MM.1S (cell line): ENCODE measurements at regions not wholly inside any gene's neighbourhood (a gene's known extent, or its start where the extent isn't known, plus 50 kb on each side); places are given as distances from the start of the nearest gene placed in this dataset.
"Not testable (repeated sequence)": the region's sequence is repeated elsewhere in the genome, so short reads cannot be mapped to it uniquely, and the experiment has no call there.

ENCODE experiments used
- DNase-seq: peaks from one replicate; pipeline ENCODE4 v3.0.0-alpha.2; 2015
- H2AFZ ChIP-seq: fragments of 300-600 bp; sonication (generic); 2 replicates; pipeline ENCODE4 v1.6.0; 2016; ENCODE audit warnings: antibody characterized with exemption, low read length
- H3F3A ChIP-seq: fragments of 300-600 bp; sonication (generic); 2 replicates; pipeline ENCODE4 v1.6.1; 2016; ENCODE audit warnings: mild to moderate bottlenecking, antibody characterized with exemption, low read length, moderate library complexity, mixed read lengths; ENCODE audit not compliant: insufficient read depth
- H3K27ac ChIP-seq: fragments of 300-600 bp; sonication (generic); 2 replicates; pipeline ENCODE4 v1.5.1; 2016; ENCODE audit warnings: mild to moderate bottlenecking, low read length
- H3K27me3 ChIP-seq: fragments of 300-600 bp; sonication (generic); replicated peaks from 2 replicates; pipeline ENCODE4 v1.6.0; 2016; ENCODE audit warnings: low read length; ENCODE audit not compliant: insufficient read depth
- H3K36me3 ChIP-seq: fragments of 300-600 bp; sonication (generic); replicated peaks from 2 replicates; pipeline ENCODE4 v1.6.1; 2016; ENCODE audit warnings: mild to moderate bottlenecking, low read length, mixed read lengths; ENCODE audit not compliant: insufficient read depth
- H3K4me1 ChIP-seq: fragments of 300-600 bp; sonication (generic); 2 replicates; pipeline ENCODE4 v1.6.1; 2016; ENCODE audit warnings: low read length, mixed read lengths
- H3K4me2 ChIP-seq: fragments of 300-600 bp; sonication (generic); 2 replicates; pipeline ENCODE4 v1.6.0; 2016; ENCODE audit warnings: low read depth, low read length
- H3K4me3 ChIP-seq: fragments of 300-600 bp; sonication (generic); 2 replicates; pipeline ENCODE4 v1.5.1; 2016; ENCODE audit warnings: low read length, mixed read lengths
- H3K79me2 ChIP-seq: fragments of 300-600 bp; sonication (generic); 2 replicates; pipeline ENCODE4 v1.6.1; 2016; ENCODE audit warnings: mixed run types, low read length, mixed read lengths
- H3K9ac ChIP-seq: fragments of 300-600 bp; sonication (generic); 2 replicates; pipeline ENCODE4 v1.6.1; 2016; ENCODE audit warnings: low read length, mixed read lengths
- H3K9me2 ChIP-seq: fragments of 300-600 bp; sonication (generic); replicated peaks from 2 replicates; pipeline ENCODE4 v1.6.1; 2016; ENCODE audit warnings: mild to moderate bottlenecking, low read length, mixed read lengths; ENCODE audit not compliant: insufficient read depth
- H3K9me3 ChIP-seq: fragments of 300-600 bp; sonication (generic); replicated peaks from 2 replicates; pipeline ENCODE4 v1.6.1; 2016; ENCODE audit warnings: mild to moderate bottlenecking, low read length, mixed read lengths; ENCODE audit not compliant: insufficient read depth
- H4K20me1 ChIP-seq: fragments of 300-600 bp; sonication (generic); 2 replicates; pipeline ENCODE4 v1.6.1; 2016; ENCODE audit warnings: mild to moderate bottlenecking, low read length, moderate library complexity, mixed read lengths; ENCODE audit not compliant: insufficient read depth

- H3K9ac ChIP-seq, H3K4me1 ChIP-seq, H3K9me3 ChIP-seq, H3F3A ChIP-seq, H3K27ac ChIP-seq, H2AFZ ChIP-seq, H3K4me3 ChIP-seq, H3K79me2 ChIP-seq, H3K36me3 ChIP-seq, H3K9me2 ChIP-seq, H3K27me3 ChIP-seq, H4K20me1 ChIP-seq, H3K4me2 ChIP-seq, DNase-seq: not testable (repeated sequence)
These were observed 520.2 kb downstream of the GOLGA6L6 start for GRCh38 chr15:20021351-20021750.

GRCh38 chr15:20020588-20020987, 521.0 kb downstream of the GOLGA6L6 start:
- DNase-seq, H3K79me2 ChIP-seq, H3K27ac ChIP-seq, H3K4me1 ChIP-seq, H3K36me3 ChIP-seq, H3K4me3 ChIP-seq, H3F3A ChIP-seq, H3K27me3 ChIP-seq, H4K20me1 ChIP-seq, H3K9me3 ChIP-seq, H3K9me2 ChIP-seq, H3K4me2 ChIP-seq, H2AFZ ChIP-seq, H3K9ac ChIP-seq: not testable (repeated sequence)

GRCh38 chr15:20019758-20020157, 521.8 kb downstream of the GOLGA6L6 start:
- not testable (repeated sequence) for H3K4me1 ChIP-seq, H3K27me3 ChIP-seq, H3F3A ChIP-seq, DNase-seq, H3K9ac ChIP-seq, H3K9me2 ChIP-seq, H3K9me3 ChIP-seq, H2AFZ ChIP-seq, H4K20me1 ChIP-seq, H3K4me3 ChIP-seq, H3K79me2 ChIP-seq, H3K36me3 ChIP-seq, H3K27ac ChIP-seq, H3K4me2 ChIP-seq

- H3K4me1 ChIP-seq, H3K27ac ChIP-seq, H4K20me1 ChIP-seq, H3K4me3 ChIP-seq, H3K36me3 ChIP-seq, H3K9me3 ChIP-seq, H3F3A ChIP-seq, H3K27me3 ChIP-seq, DNase-seq, H3K4me2 ChIP-seq, H3K79me2 ChIP-seq, H3K9me2 ChIP-seq, H3K9ac ChIP-seq, H2AFZ ChIP-seq: not testable (repeated sequence)
These were observed 524.0 kb downstream of the GOLGA6L6 start for GRCh38 chr15:20017581-20017980.

- not testable (repeated sequence) for H3K4me3 ChIP-seq, H3K4me2 ChIP-seq, H4K20me1 ChIP-seq, H3K9ac ChIP-seq, DNase-seq, H3F3A ChIP-seq, H2AFZ ChIP-seq, H3K4me1 ChIP-seq, H3K9me2 ChIP-seq, H3K79me2 ChIP-seq, H3K9me3 ChIP-seq, H3K27me3 ChIP-seq, H3K36me3 ChIP-seq, H3K27ac ChIP-seq
These were observed 524.7 kb downstream of the GOLGA6L6 start for GRCh38 chr15:20016941-20017340.

- not testable (repeated sequence) for H3K4me1 ChIP-seq, DNase-seq, H3K27me3 ChIP-seq, H3K9me2 ChIP-seq, H3K9me3 ChIP-seq, H3K4me3 ChIP-seq, H3K79me2 ChIP-seq, H3K27ac ChIP-seq, H4K20me1 ChIP-seq, H2AFZ ChIP-seq, H3F3A ChIP-seq, H3K36me3 ChIP-seq, H3K9ac ChIP-seq, H3K4me2 ChIP-seq
These were observed 528.8 kb downstream of the GOLGA6L6 start for GRCh38 chr15:20012837-20013236.

GRCh38 chr15:20010759-20011158, 530.8 kb downstream of the GOLGA6L6 start:
- H3K9ac ChIP-seq, H3F3A ChIP-seq, H3K9me3 ChIP-seq, H3K9me2 ChIP-seq, H3K36me3 ChIP-seq, H2AFZ ChIP-seq, H3K4me1 ChIP-seq, DNase-seq, H3K4me2 ChIP-seq, H4K20me1 ChIP-seq, H3K27ac ChIP-seq, H3K27me3 ChIP-seq, H3K79me2 ChIP-seq, H3K4me3 ChIP-seq: not testable (repeated sequence)

GRCh38 chr15:20009619-20010018, 532.0 kb downstream of the GOLGA6L6 start:
- not testable (repeated sequence) for H3K9me3 ChIP-seq, H3K9me2 ChIP-seq, H3K27ac ChIP-seq, H3K4me1 ChIP-seq, H3K9ac ChIP-seq, H4K20me1 ChIP-seq, H3K27me3 ChIP-seq, DNase-seq, H3F3A ChIP-seq, H3K79me2 ChIP-seq, H3K36me3 ChIP-seq, H3K4me2 ChIP-seq, H3K4me3 ChIP-seq, H2AFZ ChIP-seq
